ENCODE measurements at regions not wholly inside any gene's neighbourhood (a gene's known extent, or its start where the extent isn't known, plus 50 kb on each side); places are given as distances from the start of the nearest gene placed in this dataset.

GRCh38 chr18:78771496-78772359 lies 207.9 kb upstream of the SALL3 start:
- DNase-seq (ENCODE audit: low read depth) = no peak

GRCh38 chr18:78772360-78773302 lies 207.0 kb upstream of the SALL3 start:
- DNase-seq (ENCODE audit: low read depth) = no peak

GRCh38 chr18:78773303-78773755 lies 206.3 kb upstream of the SALL3 start:
- DNase-seq (ENCODE audit: low read depth) = no peak

GRCh38 chr18:78773819-78774218 lies 205.8 kb upstream of the SALL3 start:
- DNase-seq (ENCODE audit: low read depth) = no peak

DNA sequence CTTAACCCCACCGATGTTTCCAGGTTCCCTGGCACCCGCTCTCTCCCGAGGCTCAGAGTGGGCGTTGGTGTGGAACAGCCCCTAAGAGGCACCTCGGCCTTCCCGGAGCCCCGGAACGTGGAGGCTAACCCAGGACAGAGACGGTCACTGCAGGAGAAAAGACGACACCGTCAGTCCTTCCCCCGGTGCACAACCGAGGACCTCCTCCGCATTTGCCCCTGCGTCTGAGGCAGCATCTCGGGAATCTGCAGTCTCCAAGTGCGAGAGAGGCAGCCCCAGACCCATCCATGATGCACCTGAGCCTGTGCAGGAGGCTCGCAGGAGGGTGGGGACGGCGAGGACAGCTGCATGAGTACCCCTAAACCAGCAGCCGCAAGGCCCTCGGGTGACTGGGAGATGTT lies 204.9 kb upstream of the SALL3 start:
- no peak for DNase-seq (ENCODE audit: low read depth)

DNA sequence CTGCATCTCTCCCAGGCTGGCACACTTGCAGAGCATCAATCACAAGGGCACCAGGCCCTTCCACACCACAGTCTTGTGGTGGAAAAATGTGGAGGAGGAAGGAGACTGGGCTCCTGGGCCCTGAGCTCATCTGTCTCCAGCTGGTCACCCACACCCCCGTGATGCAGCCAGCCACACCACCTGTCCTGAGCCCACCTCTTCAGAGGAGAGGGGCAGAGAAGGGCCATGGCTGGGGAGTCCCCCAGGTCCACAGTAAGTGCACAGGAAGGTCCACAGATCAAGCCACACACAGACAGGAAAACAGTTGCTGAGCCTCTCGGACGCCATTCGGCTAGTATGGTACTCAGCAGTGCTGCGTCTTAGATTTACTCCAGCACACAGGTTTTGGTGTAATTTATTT lies 203.5 kb upstream of the SALL3 start:
- DNase-seq (ENCODE audit: low read depth) = no peak

DNA sequence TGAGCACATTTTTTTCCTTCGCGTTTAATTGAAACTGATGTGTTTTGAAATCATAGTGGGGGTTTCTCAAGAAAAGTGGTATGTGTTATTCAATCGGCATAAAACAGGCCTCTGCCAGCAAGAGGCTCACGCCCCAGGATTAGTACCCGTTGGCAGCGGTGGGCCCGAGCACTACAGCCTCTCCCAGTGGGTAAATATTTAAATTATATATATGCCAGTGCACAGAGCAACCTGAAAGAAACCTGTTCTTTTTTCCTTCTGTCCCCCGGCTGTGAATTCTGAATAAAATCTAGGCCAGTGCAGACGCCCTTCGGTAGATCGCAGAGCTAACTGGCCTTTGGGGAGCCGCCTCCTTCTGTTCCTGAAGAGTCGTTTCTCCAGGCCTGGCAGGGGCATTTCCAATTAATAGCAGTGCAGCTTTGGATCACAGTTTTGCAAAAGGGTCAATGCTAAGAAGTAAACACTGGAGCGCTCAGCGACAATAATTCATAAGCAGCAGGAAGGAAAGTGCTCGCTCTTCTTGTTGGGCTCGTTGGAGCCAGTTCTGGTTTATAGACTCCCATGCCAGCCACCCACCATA lies 202.8 kb upstream of the SALL3 start:
- no peak for DNase-seq (ENCODE audit: low read depth)

GRCh38 chr18:78777992-78778391 lies 201.6 kb upstream of the SALL3 start:
- no peak for DNase-seq (ENCODE audit: low read depth)

DNA sequence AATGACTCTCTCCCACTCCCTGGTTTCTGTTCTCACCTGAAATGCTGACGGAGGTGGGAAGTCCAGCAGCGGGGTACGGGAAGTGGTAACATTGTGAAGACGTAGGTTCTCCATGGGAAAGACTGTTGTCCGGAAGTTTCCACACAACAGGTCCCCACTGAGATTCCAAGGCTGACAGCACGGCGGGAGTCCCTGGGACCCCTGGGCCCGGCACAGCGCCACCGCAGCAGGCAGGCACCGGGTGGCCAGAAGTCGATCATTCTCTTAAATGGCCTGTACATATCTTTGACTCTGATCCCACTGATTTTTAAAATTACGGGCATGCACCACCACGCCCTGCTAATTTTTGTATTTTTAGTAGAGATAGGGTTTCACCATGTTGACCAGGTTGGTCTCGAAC lies 201.0 kb upstream of the SALL3 start:
- DNase-seq (ENCODE audit: low read depth) = no peak

GRCh38 chr18:78779996-78780718 lies 199.5 kb upstream of the SALL3 start:
- no peak for DNase-seq (ENCODE audit: low read depth)

DNA sequence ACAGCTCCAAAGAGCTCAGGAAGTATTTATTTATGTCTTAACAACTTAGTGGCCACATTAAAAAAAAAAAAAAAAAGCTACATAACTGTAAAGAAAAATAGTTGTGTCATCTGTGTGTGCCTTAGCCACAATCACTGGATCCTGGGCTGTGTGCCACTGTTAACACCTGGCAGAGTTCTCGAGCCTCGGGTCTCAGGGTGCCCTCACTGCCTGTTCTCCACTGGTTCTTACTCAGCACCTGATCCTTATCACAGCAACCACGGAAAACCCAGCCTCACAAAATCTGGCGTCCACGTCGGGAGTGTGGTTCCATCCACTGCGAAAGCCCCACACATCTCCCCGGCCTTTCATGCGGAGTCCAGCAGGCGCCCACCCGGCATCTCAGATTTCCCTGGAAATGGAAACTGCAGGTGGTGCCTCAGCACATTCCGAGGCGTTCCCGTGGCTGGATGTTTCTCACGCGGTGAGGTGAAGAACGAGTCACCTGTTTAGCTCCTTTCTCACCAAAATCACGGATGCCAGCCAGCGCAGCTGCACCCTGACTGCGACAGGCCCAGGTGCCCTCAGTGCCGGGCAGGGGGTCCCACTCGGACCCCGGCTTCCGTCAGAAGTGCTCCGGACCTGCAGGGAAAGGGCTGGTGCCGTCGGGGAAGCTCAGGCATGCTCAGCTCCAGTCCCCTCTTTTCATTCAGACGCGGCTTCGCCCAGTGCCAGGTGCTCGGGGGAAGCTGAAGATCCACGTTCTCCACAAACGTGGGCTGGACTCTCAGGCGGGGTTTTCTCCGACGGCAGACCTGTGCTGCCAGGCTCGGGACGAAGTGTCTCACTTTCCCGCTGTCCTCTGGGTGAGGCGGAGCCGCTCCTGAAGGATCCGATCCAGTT lies 198.7 kb upstream of the SALL3 start:
- DNase-seq (ENCODE audit: low read depth) = no peak

DNA sequence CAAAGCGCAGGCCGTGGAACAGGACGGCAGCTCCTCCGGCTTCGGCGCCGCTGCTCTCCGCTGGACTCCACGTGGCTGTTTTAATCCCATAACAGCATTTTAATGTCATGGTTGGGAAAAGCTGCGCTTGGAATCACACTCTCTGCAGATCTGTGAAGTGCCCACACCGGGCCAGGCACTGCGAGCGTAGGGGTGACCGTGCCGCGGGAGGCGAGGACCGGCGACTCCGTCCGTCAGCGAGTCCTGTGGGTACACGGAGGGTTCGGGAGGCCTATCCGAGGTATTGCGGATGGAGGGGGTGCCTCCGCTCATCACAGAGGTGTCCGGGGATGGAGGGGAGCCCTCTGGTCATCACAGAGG lies 198.0 kb upstream of the SALL3 start:
- no peak for DNase-seq (ENCODE audit: low read depth)

GRCh38 chr18:78782951-78783563 lies 196.6 kb upstream of the SALL3 start:
- no peak for DNase-seq (ENCODE audit: low read depth)

- DNase-seq (ENCODE audit: low read depth) = no peak
These were observed 196.1 kb upstream of the SALL3 start for GRCh38 chr18:78783564-78783960.

- no peak for DNase-seq (ENCODE audit: low read depth)
These were observed 194.8 kb upstream of the SALL3 start for GRCh38 chr18:78784861-78785260.

- no peak for DNase-seq (ENCODE audit: low read depth)
These were observed 193.9 kb upstream of the SALL3 start for GRCh38 chr18:78785706-78786105.

GRCh38 chr18:78786776-78787175 lies 192.8 kb upstream of the SALL3 start:
- DNase-seq (ENCODE audit: low read depth) = no peak

DNA sequence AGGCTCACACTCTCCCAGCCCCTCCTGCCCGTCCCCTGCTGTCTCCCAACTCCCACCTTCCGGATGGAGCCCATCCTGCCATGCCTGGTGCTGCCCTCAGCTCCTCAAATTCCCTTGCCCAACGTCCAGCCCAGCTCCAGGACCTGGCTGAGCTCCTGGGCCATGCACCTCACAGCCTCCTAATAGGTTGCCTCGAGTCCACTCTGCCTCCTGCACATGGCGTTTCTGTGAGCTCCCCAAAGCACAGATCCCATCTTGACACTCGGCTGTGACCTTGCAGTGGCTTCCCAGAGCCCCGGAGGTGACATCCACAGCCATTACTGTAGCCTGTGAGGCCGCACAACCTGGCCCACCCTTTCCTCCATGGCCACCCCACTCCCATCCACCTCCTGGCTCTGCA lies 191.9 kb upstream of the SALL3 start:
- DNase-seq (ENCODE audit: low read depth) = no peak

- DNase-seq (ENCODE audit: low read depth) = no peak
These were observed 191.5 kb upstream of the SALL3 start for GRCh38 chr18:78788161-78788560.

GRCh38 chr18:78789850-78790249 lies 189.8 kb upstream of the SALL3 start:
- DNase-seq (ENCODE audit: low read depth) = no peak

DNA sequence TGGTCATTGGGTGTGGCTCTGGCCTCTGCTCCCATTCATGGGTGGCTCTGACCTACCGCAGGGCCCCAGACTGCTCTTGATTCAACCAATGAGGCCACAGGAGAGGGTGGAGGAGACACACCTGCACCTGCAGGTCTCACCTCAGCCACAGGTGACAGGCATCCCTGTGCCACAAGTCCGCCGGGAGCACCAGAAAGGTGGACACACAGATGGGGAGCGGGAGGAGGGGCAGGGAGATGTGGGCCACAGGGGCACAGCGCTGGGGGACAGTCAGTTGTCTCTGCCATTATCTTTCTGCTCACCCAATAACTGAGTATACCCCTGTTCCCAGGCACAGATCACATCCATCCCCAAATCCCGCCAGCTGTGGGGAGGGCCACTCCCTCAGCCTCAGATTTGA lies 189.1 kb upstream of the SALL3 start:
- no peak for DNase-seq (ENCODE audit: low read depth)
